ENCODE measurements at regions not wholly inside any gene's neighbourhood (a gene's known extent, or its start where the extent isn't known, plus 50 kb on each side); places are given as distances from the start of the nearest gene placed in this dataset.

DNA sequence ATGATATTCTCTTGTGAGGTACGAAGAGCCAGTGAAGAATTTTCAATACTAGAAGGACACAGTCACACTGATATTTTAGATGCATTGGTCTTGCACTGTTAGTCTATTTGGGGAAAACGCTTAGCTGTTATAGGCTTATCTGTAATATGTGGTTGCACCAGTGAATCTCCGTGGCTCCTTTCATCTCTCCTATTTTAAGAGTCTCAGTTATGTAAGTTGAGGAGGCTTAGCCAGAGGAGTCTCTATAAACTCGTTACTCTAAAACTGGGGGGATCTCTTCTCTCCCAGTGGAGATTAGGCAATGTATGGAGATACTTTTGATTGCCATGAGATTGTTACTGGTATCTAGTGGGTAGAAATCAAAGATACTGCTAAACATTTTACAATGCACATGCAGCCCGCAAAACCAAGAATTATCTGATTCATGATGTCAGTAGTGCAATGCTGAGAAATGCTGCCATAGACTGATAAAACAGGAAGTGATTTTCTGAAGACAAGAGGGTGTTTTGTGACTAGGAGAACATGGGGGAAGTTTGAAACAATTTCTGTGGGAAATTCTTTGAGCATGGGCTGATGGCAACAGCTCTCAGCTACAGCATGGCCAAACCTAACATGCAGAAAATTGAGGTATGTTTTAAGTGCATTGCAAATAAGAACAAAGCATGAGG, 339.1 kb downstream of the SOX11 start:
- Histone ChIP-seq H3K9me3 (no peaks in the 10 kb centered on the region), H3K36me3 (no peaks in the 10 kb centered on the region), H3K27me3 (no peaks in the 10 kb centered on the region), H3K27ac (no peak overlapping the region), H3K4me1 (no peaks in the 10 kb centered on the region), H3K4me3 (no peak overlapping the region)
- no peak for DNase-seq
- intact Hi-C loops (cut with DNase I), result no loop called here
- TF ChIP-seq, protein P1, sequence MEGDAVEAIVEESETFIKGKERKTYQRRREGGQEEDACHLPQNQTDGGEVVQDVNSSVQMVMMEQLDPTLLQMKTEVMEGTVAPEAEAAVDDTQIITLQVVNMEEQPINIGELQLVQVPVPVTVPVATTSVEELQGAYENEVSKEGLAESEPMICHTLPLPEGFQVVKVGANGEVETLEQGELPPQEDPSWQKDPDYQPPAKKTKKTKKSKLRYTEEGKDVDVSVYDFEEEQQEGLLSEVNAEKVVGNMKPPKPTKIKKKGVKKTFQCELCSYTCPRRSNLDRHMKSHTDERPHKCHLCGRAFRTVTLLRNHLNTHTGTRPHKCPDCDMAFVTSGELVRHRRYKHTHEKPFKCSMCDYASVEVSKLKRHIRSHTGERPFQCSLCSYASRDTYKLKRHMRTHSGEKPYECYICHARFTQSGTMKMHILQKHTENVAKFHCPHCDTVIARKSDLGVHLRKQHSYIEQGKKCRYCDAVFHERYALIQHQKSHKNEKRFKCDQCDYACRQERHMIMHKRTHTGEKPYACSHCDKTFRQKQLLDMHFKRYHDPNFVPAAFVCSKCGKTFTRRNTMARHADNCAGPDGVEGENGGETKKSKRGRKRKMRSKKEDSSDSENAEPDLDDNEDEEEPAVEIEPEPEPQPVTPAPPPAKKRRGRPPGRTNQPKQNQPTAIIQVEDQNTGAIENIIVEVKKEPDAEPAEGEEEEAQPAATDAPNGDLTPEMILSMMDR (IDR thresholded peaks at IDR 0.05), result no peak
- no peak for ATAC-seq

DNA sequence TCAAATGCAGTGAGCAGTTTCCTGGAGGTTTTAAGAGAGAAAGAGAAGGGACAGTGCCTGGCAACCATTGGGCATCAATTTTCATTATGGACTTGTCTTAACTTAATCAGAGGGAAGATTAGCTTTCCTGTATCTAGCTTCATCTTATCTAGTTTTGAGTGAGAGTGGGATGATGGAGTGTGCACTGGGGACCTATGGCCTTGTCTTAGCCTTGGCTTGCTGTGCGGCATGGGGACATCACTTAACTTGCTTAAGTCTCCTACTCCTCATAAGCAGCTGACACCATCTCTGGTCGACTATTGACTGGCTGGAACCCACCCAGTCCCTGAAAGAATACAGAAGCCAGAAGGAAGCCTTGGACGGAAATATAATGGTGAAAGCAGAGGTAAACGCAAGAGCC, 344.0 kb downstream of the SOX11 start:
- no peaks in the 10 kb centered on the region for H3K36me3 ChIP-seq

DNA sequence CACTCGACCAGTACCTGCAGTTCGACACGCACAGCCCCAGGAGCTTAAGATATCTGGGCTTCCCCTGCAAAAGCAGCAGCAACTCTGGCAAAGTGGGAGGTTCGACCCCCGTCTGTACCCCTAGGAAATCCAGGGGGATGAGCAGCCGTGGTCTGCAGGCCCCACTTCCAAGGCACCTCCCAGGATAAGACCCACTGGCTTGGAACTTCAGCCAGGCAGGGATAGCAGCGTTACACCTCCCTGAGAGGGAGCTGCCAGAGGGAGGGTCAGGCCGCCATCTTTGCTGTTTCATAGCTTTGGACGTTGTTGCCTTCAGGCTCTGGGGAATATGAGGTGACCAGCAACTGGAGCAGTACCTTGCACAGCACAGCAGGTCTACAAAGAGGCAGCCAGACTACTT, 351.1 kb downstream of the SOX11 start:
- intact Hi-C loops (cut with DNase I), result no loop called here
- Histone ChIP-seq H3K4me3 (no peak overlapping the region), H3K4me1 (no peaks in the 10 kb centered on the region), H3K9me3 (no peaks in the 10 kb centered on the region), H3K27me3 (no peaks in the 10 kb centered on the region), H3K36me3 (no peaks in the 10 kb centered on the region), H3K27ac (no peak overlapping the region)
- TF ChIP-seq, protein P1 (IDR thresholded peaks at IDR 0.05), result no peak
- DNase-seq, result no peak
- ATAC-seq, result no peak

More for the DNA sequence above, 344.0 kb downstream of the SOX11 start:
- DNase-seq (no peak), ATAC-seq (no peak)
- Histone ChIP-seq H3K9me3 (no peaks in the 10 kb centered on the region), H3K4me3 (no peak overlapping the region), H3K4me1 (no peaks in the 10 kb centered on the region), H3K27me3 (no peaks in the 10 kb centered on the region), H3K27ac (no peak overlapping the region)
- intact Hi-C loops (cut with DNase I), result no loop called here
- TF ChIP-seq, protein P1 (IDR thresholded peaks at IDR 0.05), result no peak

DNA sequence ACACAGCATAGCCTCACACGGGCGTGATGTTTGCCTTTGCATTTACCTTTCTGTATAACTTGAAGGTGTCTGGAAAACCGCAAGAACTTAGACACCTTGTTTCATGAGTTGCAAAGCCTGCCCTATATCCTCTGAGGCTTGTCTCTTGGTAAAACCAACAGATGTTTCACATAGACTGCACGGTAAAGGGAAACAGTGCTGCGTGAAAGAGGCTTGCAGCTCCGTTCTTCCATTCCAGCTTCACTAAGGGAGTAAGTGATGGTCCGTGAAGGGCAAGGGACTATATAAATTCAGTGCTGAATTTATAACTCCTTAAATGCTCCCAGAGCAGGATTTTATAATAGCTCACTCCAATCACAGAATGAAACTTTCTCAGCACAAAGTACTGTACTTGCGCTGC, 360.5 kb downstream of the SOX11 start:
- no peaks in the 10 kb centered on the region for H3K9me3 ChIP-seq
- H3K27me3 ChIP-seq, result no peaks in the 10 kb centered on the region
- H3K36me3 ChIP-seq, result no peaks in the 10 kb centered on the region
- no peak overlapping the region for H3K27ac ChIP-seq
- H3K4me3 ChIP-seq, result no peak overlapping the region
- DNase-seq (no peak), ATAC-seq (no peak)
- intact Hi-C loops (cut with DNase I), result no loop called here
- H3K4me1 ChIP-seq, result no peaks in the 10 kb centered on the region
- TF ChIP-seq, protein P1 (IDR thresholded peaks at IDR 0.05), result no peak

DNA sequence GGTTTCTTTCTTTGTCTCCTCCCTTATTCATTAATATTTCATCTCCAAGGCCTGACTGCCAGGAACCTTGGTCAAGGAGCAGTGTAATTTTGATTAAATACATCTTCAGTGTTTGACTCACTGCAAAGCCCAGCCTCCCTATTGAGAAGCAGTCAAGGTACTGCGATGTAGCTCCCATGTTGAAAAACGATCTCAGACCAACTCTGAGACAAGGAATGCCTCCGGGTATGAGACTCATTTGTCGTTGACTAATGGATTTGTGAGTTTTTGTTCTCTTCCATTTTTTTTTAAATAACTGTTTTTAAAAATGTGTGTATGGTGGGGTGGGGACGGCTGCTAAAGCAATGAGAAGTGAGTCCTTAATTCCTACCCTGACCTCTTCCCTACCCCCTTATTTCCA, 361.6 kb downstream of the SOX11 start:
- Histone ChIP-seq H3K4me1 (no peaks in the 10 kb centered on the region), H3K27ac (no peak overlapping the region), H3K9me3 (no peaks in the 10 kb centered on the region), H3K27me3 (no peaks in the 10 kb centered on the region), H3K4me3 (no peak overlapping the region), H3K36me3 (no peaks in the 10 kb centered on the region)
- DNase-seq (no peak), ATAC-seq (no peak)
- TF ChIP-seq, protein P1 (IDR thresholded peaks at IDR 0.05), result no peak
- intact Hi-C loops (cut with DNase I), result no loop called here
